ENCODE measurements at regions not wholly inside any gene's neighbourhood (a gene's known extent, or its start where the extent isn't known, plus 50 kb on each side); places are given as distances from the start of the nearest gene placed in this dataset.

GRCh38 chr4:20368926-20369325, 117.2 kb downstream of the SLIT2 start:
- TF ChIP-seq CTCF (IDR thresholded peaks at IDR 0.05; ENCODE audit: borderline replicate concordance, extremely low read depth, low read length, poor library complexity, severe bottlenecking) = no peak
- TF ChIP-seq EZH2 (IDR thresholded peaks at IDR 0.05; ENCODE audit: borderline replicate concordance, low read depth, low read length, severe bottlenecking) = no peak

Measured in DND-41 (cell line).